OCI-LY3 (cell line): ENCODE measurements at regions not wholly inside any gene's neighbourhood (a gene's known extent, or its start where the extent isn't known, plus 50 kb on each side); places are given as distances from the start of the nearest gene placed in this dataset.

Source experiments
- H2AFZ ChIP-seq: fragments of 200-600, 300-600 bp; shearing (Covaris generic); 2 replicates; pipeline ENCODE4 v1.6.0; 2014; ENCODE audit warnings: antibody characterized with exemption, low read depth, low read length
- H3K27ac ChIP-seq: fragments of 200-600, 300-600 bp; sonication (generic); 2 replicates; pipeline ENCODE4 v1.5.1; 2014; ENCODE audit warnings: mild to moderate bottlenecking, low read length, moderate library complexity, mixed read lengths
- H3K27me3 ChIP-seq: fragments of 200-600, 300-600 bp; sonication (generic); 2 replicates; pipeline ENCODE4 v1.6.1; 2014; ENCODE audit warnings: low read depth, low read length, mixed read lengths
- H3K36me3 ChIP-seq: fragments of 200-600, 300-600 bp; sonication (generic); replicated peaks from 2 replicates; pipeline ENCODE3; 2014; ENCODE audit warnings: low read depth, low read length, mixed read lengths
- H3K4me1 ChIP-seq: fragments of 300-600, 200-600 bp; sonication (generic); 2 replicates; pipeline ENCODE4 v1.6.1; 2014; ENCODE audit warnings: low read length, mixed read lengths
- H3K4me2 ChIP-seq: fragments of 200-600, 300-600 bp; sonication (generic); 2 replicates; pipeline ENCODE4 v1.6.1; 2014; ENCODE audit warnings: low read length, mixed read lengths
- H3K4me3 ChIP-seq: fragments of 300-600, 200-600 bp; sonication (generic); 2 replicates; pipeline ENCODE4 v1.5.1; 2014; ENCODE audit warnings: antibody characterized with exemption, mild to moderate bottlenecking, low read length, moderate library complexity
- H3K79me2 ChIP-seq: fragments of 300-600, 200-600 bp; shearing (Covaris generic); 2 replicates; pipeline ENCODE4 v1.6.1; 2014; ENCODE audit warnings: mild to moderate bottlenecking, low read length, mixed read lengths
- H3K9ac ChIP-seq: fragments of 300-600, 200-600 bp; shearing (Covaris generic); 2 replicates; pipeline ENCODE4 v1.6.0; 2014; ENCODE audit warnings: mild to moderate bottlenecking, low read length, moderate library complexity
- H3K9me3 ChIP-seq: fragments of 200-600, 300-600 bp; shearing (Covaris generic); 2 replicates; pipeline ENCODE4 v1.6.1; 2014; ENCODE audit warnings: low read length, mixed read lengths; ENCODE audit not compliant: insufficient read depth
- H4K20me1 ChIP-seq: fragments of 200-600, 300-600 bp; sonication (generic); 2 replicates; pipeline ENCODE4 v1.6.1; 2016; ENCODE audit warnings: low read length, mixed read lengths; ENCODE audit not compliant: insufficient read depth
- CTCF ChIP-seq: fragments of 200-600, 300-600 bp; sonication (generic); IDR thresholded peaks from 2 replicates; pipeline ENCODE4 v1.5.1; 2014; ENCODE audit warnings: antibody characterized with exemption, low read length, low read depth
- EZH2phosphoT487 ChIP-seq: fragments of 200-600 bp; shearing (Covaris generic); IDR thresholded peaks from 2 replicates; pipeline ENCODE4 v1.6.1; 2018; ENCODE audit warnings: antibody characterized with exemption, mixed run types, low read depth

- Histone ChIP-seq H4K20me1 (no peaks in the 10 kb centered on the region), H3K9me3 (no peaks in the 10 kb centered on the region), H3K36me3 (no peaks in the 10 kb centered on the region), H3K4me3 (no peak overlapping the region), H3K27ac (no peak overlapping the region), H3K9ac (no peak overlapping the region), H2AFZ (no peak overlapping the region), H3K27me3 (no peaks in the 10 kb centered on the region), H3K4me2 (no peak overlapping the region), H3K79me2 (no peaks in the 10 kb centered on the region), H3K4me1 (no peaks in the 10 kb centered on the region)
- TF ChIP-seq CTCF: no peak
- no peak for TF ChIP-seq EZH2phosphoT487
Observed at GRCh38 chr22:49079743-49080500, 747.8 kb downstream of the BRD1 start.

- Histone ChIP-seq H3K4me3 (no peak overlapping the region), H2AFZ (no peak overlapping the region), H3K27me3 (no peaks in the 10 kb centered on the region), H3K9ac (no peak overlapping the region), H3K9me3 (no peaks in the 10 kb centered on the region), H3K36me3 (no peaks in the 10 kb centered on the region), H3K27ac (no peak overlapping the region), H3K4me2 (no peak overlapping the region), H3K4me1 (no peaks in the 10 kb centered on the region), H4K20me1 (no peaks in the 10 kb centered on the region), H3K79me2 (no peaks in the 10 kb centered on the region)
- TF ChIP-seq CTCF (no peak), EZH2phosphoT487 (no peak)
Observed at GRCh38 chr22:49079027-49079725, 748.5 kb downstream of the BRD1 start.

- TF ChIP-seq EZH2phosphoT487: no peak
- TF ChIP-seq CTCF: no peak
- no peak overlapping the region for H2AFZ ChIP-seq
- no peak overlapping the region for H3K4me3 ChIP-seq
- no peak overlapping the region for H3K4me2 ChIP-seq
- H3K36me3 ChIP-seq: no peaks in the 10 kb centered on the region
- no peaks in the 10 kb centered on the region for H3K4me1 ChIP-seq
- H3K79me2 ChIP-seq: no peaks in the 10 kb centered on the region
- H4K20me1 ChIP-seq: no peaks in the 10 kb centered on the region
- H3K9ac ChIP-seq: no peak overlapping the region
- no peaks in the 10 kb centered on the region for H3K27me3 ChIP-seq
- no peaks in the 10 kb centered on the region for H3K9me3 ChIP-seq
- no peak overlapping the region for H3K27ac ChIP-seq
Observed at GRCh38 chr22:49078076-49078710, 749.5 kb downstream of the BRD1 start.

- Histone ChIP-seq H3K9me3 (no peaks in the 10 kb centered on the region), H2AFZ (no peak overlapping the region), H4K20me1 (no peaks in the 10 kb centered on the region), H3K4me2 (no peak overlapping the region), H3K79me2 (no peaks in the 10 kb centered on the region), H3K27me3 (no peaks in the 10 kb centered on the region), H3K4me3 (no peak overlapping the region), H3K27ac (no peak overlapping the region), H3K36me3 (no peaks in the 10 kb centered on the region), H3K9ac (no peak overlapping the region), H3K4me1 (no peaks in the 10 kb centered on the region)
- TF ChIP-seq CTCF: no peak
- TF ChIP-seq EZH2phosphoT487: no peak
Observed at GRCh38 chr22:49077586-49077985, 750.1 kb downstream of the BRD1 start.
